ENCODE measurements at regions not wholly inside any gene's neighbourhood (a gene's known extent, or its start where the extent isn't known, plus 50 kb on each side); places are given as distances from the start of the nearest gene placed in this dataset.

GRCh38 chr17:79667121-79667715 is 56.4 kb upstream of the RBFOX3 start:
- TF ChIP-seq, protein P1, sequence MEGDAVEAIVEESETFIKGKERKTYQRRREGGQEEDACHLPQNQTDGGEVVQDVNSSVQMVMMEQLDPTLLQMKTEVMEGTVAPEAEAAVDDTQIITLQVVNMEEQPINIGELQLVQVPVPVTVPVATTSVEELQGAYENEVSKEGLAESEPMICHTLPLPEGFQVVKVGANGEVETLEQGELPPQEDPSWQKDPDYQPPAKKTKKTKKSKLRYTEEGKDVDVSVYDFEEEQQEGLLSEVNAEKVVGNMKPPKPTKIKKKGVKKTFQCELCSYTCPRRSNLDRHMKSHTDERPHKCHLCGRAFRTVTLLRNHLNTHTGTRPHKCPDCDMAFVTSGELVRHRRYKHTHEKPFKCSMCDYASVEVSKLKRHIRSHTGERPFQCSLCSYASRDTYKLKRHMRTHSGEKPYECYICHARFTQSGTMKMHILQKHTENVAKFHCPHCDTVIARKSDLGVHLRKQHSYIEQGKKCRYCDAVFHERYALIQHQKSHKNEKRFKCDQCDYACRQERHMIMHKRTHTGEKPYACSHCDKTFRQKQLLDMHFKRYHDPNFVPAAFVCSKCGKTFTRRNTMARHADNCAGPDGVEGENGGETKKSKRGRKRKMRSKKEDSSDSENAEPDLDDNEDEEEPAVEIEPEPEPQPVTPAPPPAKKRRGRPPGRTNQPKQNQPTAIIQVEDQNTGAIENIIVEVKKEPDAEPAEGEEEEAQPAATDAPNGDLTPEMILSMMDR (IDR thresholded peaks at IDR 0.05), result no peak
- no peaks in the 10 kb centered on the region for H3K36me3 ChIP-seq
- no peak overlapping the region for H3K27ac ChIP-seq
- peaks cover 71% of the 10 kb centered on the region for H3K27me3 ChIP-seq
- no peaks in the 10 kb centered on the region for H3K4me1 ChIP-seq (ENCODE audit: control insufficient read depth in 1 of 2, insufficient read depth in 1 of 2, low read depth in 1 of 2, low read length in 1 of 2)
- H3K9me3 ChIP-seq, result no peaks in the 10 kb centered on the region
- H3K4me3 ChIP-seq (ENCODE audit: low read depth in 1 of 2, low read length in 1 of 2), result no peak overlapping the region

DNA sequence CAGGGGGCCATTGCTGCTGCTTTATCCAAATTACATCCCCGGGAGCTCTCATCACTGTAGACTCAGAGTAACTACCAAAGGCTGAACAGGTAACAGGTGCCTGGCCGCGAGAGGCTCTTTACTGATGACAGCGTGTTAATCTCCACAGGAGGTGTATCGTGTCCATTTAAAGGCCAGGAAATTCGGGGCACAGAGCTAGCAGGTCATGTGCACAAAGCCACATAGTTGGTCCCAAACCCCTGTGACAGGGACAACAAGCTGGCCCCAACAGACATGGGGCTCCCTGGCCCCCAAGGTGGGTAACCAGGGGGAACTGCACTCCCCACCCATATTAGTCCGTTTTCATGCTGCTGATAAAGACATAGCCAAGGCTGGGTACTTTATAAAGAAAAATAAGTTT is 55.3 kb upstream of the RBFOX3 start:
- Histone ChIP-seq H3K9me3 (no peaks in the 10 kb centered on the region), H3K27me3 (peaks cover 65% of the 10 kb centered on the region)
- TF ChIP-seq, protein P1 (IDR thresholded peaks at IDR 0.05), result no peak

GRCh38 chr17:79664930-79665737 is 54.3 kb upstream of the RBFOX3 start:
- Histone ChIP-seq H3K27me3 (peaks cover 57% of the 10 kb centered on the region), H3K27ac (no peak overlapping the region), H3K9me3 (no peaks in the 10 kb centered on the region), H3K36me3 (no peaks in the 10 kb centered on the region), H3K4me1 (ENCODE audit: control insufficient read depth in 1 of 2, insufficient read depth in 1 of 2, low read depth in 1 of 2, low read length in 1 of 2) (no peaks in the 10 kb centered on the region), H3K4me3 (ENCODE audit: low read depth in 1 of 2, low read length in 1 of 2) (no peak overlapping the region)
- TF ChIP-seq, protein P1 (IDR thresholded peaks at IDR 0.05), result no peak

More for the DNA sequence above, 55.3 kb upstream of the RBFOX3 start:
- H3K4me3 ChIP-seq (ENCODE audit: low read depth in 1 of 2, low read length in 1 of 2), result no peak overlapping the region
- no peaks in the 10 kb centered on the region for H3K4me1 ChIP-seq (ENCODE audit: control insufficient read depth in 1 of 2, insufficient read depth in 1 of 2, low read depth in 1 of 2, low read length in 1 of 2)
- H3K36me3 ChIP-seq, result no peaks in the 10 kb centered on the region
- no peak overlapping the region for H3K27ac ChIP-seq

GRCh38 chr17:79661292-79662041 is 50.6 kb upstream of the RBFOX3 start:
- H3K4me3 ChIP-seq (ENCODE audit: low read depth in 1 of 2, low read length in 1 of 2), result no peak overlapping the region
- no peaks in the 10 kb centered on the region for H3K9me3 ChIP-seq
- TF ChIP-seq, protein P1 (IDR thresholded peaks at IDR 0.05), result no peak
- peaks cover 72% of the 10 kb centered on the region for H3K27me3 ChIP-seq
- no peaks in the 10 kb centered on the region for H3K36me3 ChIP-seq
- H3K4me1 ChIP-seq (ENCODE audit: control insufficient read depth in 1 of 2, insufficient read depth in 1 of 2, low read depth in 1 of 2, low read length in 1 of 2), result no peaks in the 10 kb centered on the region
- no peak overlapping the region for H3K27ac ChIP-seq
